HFF-Myc (cell line): ENCODE measurements at regions not wholly inside any gene's neighbourhood (a gene's known extent, or its start where the extent isn't known, plus 50 kb on each side); places are given as distances from the start of the nearest gene placed in this dataset.

Experiments
- DNase-seq: peaks from one replicate; pipeline ENCODE4 v3.0.0-alpha.2; 2011; ENCODE audit warnings: low read depth; ENCODE audit errors: extremely low read depth
- H3K4me3 ChIP-seq: replicated peaks from 2 replicates; pipeline ENCODE4 v1.5.1; 2011; ENCODE audit warnings: low read depth, mild to moderate bottlenecking, control low read depth, low read length
- TF ChIP-seq, protein P1 (sequence below): IDR thresholded peaks from 2 replicates; pipeline ENCODE4 v1.5.1; 2012; ENCODE audit warnings: mild to moderate bottlenecking, low read depth, low read length, control low read depth; ENCODE audit errors: missing control alignments

DNA sequence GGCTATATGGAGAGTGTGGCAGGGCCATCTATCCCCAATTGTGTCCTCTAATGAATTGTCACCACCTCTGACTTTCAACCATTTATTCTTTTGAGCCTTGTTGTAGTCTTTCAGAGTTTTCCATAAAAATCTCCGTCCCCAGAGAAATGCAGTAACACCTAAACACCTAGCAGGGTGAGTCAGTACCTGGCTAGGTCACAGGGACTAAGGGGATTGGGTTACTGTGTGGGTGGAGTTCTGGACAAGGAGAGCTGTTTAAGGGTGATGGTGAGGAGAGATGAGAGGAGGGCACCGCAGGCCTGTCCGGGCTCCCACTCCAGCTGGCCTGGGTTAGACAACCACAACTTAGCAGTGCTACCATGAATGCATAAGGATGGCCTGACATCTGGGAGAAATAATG is 186.2 kb upstream of the LYZL1 start:
- no peak overlapping the region for H3K4me3 ChIP-seq
- no peak for DNase-seq
- TF ChIP-seq, protein P1, sequence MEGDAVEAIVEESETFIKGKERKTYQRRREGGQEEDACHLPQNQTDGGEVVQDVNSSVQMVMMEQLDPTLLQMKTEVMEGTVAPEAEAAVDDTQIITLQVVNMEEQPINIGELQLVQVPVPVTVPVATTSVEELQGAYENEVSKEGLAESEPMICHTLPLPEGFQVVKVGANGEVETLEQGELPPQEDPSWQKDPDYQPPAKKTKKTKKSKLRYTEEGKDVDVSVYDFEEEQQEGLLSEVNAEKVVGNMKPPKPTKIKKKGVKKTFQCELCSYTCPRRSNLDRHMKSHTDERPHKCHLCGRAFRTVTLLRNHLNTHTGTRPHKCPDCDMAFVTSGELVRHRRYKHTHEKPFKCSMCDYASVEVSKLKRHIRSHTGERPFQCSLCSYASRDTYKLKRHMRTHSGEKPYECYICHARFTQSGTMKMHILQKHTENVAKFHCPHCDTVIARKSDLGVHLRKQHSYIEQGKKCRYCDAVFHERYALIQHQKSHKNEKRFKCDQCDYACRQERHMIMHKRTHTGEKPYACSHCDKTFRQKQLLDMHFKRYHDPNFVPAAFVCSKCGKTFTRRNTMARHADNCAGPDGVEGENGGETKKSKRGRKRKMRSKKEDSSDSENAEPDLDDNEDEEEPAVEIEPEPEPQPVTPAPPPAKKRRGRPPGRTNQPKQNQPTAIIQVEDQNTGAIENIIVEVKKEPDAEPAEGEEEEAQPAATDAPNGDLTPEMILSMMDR: no peak

GRCh38 chr10:29104661-29105399 is 184.0 kb upstream of the LYZL1 start:
- H3K4me3 ChIP-seq: no peak overlapping the region
- no peak for DNase-seq
- TF ChIP-seq, protein P1: no peak

DNA sequence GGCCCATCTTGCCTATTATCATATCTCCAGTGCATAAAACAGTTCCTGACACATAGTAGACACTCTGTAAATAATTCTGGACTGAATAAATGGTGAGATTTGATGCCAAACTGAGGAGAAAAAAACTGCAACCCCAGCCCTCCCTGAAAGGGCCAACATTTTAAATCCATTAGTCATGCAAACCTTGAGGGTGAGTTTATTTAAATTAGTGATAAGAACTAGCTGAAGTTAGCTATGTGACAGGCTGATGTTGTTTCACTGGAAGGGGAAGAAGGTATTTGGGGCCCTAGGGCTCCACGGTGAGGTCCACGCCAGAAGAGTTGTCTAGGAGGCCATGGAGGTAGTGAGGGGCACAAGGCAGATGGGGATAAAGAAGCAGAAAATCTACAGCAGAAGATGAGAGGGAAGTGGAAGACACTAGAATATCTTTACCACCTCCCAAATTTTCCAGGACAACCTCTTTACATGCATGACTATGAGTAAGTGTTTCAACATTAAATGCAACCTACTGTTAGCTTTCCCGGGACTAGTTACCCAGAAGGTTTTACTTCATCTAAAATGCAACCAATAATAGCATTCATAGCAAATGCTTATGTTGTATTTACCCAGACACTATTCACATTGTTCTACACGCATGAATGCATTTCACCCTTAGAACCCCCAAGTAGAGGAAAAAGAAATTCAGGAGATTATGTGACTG is 183.2 kb upstream of the LYZL1 start:
- no peak for DNase-seq
- no peak overlapping the region for H3K4me3 ChIP-seq
- TF ChIP-seq, protein P1: no peak

DNA sequence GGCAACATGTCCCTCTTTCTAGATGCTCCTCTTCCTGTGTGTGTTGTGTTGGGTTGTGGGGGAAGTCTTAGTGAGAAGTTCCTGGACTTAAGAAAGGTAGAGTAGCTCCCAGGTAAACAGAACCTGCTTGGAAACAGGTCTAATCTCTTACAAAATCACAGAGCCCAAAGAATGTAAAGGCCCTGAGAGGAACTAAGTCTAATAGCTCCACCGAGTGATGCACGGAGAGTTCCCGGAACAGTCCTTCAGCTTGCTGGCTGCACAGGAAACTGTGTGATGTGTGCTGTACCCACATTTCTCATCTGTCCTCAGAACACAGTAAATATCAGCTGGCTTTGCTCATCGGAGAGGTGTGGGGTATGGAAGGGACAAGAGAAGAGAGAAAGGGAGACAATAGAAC is 182.6 kb upstream of the LYZL1 start:
- DNase-seq: no peak
- TF ChIP-seq, protein P1: no peak
- no peak overlapping the region for H3K4me3 ChIP-seq

DNA sequence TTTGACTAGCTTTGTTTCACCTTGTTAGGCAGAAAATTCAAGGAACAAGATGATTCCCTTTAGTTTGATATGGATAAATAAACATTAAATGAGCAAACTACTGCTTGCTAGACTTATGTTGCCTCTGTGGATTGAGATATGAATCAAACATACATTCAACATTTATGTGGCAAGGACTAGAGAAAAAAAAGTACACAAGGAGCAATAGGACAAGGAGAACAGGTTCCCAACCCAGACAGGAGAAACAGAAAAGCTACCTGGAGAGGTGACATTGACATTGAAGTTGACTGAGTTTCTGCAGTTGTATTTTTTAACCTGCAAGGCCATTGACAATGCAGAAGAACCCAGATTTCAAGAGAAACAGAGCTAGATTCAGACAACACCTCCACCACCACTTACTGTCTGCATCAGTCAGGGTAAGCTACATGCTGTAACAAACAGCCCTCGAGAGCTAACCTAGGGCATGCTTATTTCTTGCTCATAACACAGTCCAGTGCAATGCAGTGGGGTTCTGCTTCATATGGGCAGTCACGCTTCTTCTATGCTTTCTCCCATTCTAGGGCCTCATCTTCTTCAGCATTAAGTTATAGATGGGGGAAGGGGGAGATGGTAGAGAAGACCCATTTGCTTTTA is 180.9 kb upstream of the LYZL1 start:
- TF ChIP-seq, protein P1: no peak
- H3K4me3 ChIP-seq: no peak overlapping the region
- DNase-seq: no peak

GRCh38 chr10:29109707-29110571 is 178.9 kb upstream of the LYZL1 start:
- TF ChIP-seq, protein P1: no peak
- DNase-seq: no peak
- no peak overlapping the region for H3K4me3 ChIP-seq
